SK-MEL-5 (cell line): ENCODE measurements at regions not wholly inside any gene's neighbourhood (a gene's known extent, or its start where the extent isn't known, plus 50 kb on each side); places are given as distances from the start of the nearest gene placed in this dataset.
"Not testable (repeated sequence)": the region's sequence is repeated elsewhere in the genome, so short reads cannot be mapped to it uniquely, and the experiment has no call there.

Source experiments
- DNase-seq: peaks from one replicate; pipeline ENCODE4 v3.0.0-alpha.2; 2016; ENCODE audit warnings: low read depth, low spot score
- in situ Hi-C: cut with HindIII; loops from 2 replicates; pipeline ENCODE4 v1.10.0; 2016; ENCODE audit warnings: low sequenced_read_pairs, high pct_unique_total_duplicates, low pct_unique_long_range_greater_than_20kb

DNA sequence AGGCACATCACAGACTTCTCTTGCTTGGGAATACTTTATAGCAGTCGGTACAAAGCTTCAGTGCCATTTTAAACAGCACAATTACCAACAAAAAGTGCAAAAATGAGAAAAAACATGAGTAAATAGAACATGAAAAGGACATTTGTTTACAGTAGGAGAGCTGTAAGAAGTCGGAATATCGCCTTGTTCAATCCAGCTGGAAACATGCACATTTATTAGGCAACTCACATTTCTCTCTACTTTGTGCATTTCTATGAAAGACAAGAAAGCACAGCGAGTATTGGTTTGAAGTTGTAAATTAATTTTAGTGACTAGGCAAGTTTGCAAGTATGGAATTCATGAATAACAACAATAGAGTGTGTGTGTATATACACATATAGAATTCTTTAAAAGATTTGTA is 484.7 kb downstream of the DACH1 start:
- DNase-seq: no peak
- in situ Hi-C loops: no loop called here

DNA sequence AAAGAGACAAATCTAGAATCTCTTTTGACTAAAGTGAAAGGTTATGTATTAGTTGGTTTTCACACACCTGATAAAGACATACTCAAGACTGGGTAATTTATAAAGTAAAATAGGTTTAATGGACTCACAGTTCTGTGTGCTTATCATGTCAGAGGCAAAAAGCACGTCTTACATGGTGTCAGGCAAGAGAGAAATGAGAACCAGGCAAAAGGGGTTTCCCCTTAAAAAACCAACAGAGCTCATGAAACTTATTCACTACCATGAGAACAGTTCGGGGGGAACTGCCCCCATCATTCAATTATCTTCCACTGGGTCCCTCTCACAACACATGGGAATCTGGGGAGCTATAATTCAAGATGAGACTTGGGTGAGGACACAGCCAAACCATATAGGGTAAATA is 486.8 kb downstream of the DACH1 start:
- in situ Hi-C loops: no loop called here
- DNase-seq: no peak

DNA sequence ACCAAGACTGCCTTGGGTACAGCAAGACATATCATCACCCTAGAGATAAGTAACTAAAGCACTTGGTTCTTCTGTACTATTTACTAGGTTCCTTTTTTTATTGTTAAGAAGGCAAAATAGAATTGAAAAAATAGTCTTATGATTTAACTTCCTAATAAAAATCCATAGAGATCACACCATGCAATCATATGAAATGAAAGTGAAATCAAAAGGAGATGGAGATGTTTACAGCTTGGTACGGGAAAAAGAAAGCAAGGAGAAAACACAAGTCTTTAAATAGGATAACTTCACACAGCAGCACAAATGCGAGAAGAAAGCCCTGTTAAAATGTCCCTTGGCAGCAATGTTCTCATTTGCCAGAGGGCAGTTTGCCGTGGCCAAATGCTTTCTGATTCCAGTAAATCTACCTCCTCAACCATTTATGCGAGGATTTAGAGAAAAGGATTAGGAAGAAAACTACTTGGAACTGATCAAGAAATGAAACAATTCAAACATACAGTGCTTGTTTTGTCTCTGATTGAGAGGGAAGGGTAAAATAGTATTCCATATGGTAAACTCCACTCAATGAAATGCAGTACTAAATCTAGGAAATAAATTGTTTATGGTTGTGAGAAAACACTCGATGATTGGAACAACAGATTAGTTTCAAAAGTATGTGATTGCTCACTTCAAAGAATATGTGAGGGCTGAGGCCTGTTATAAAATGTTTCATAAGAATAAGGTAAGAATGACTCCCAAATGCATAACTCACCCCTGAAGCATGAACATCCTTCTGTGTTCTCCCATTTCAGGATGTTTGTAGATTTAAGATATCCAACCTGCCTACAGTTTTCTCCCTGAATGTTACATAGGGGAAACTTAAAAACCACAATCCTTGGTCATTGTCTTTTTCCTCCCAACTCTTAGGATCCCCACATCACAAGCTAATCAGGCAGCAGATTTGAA is 487.8 kb downstream of the DACH1 start:
- no peak for DNase-seq
- in situ Hi-C loops: no loop called here

DNA sequence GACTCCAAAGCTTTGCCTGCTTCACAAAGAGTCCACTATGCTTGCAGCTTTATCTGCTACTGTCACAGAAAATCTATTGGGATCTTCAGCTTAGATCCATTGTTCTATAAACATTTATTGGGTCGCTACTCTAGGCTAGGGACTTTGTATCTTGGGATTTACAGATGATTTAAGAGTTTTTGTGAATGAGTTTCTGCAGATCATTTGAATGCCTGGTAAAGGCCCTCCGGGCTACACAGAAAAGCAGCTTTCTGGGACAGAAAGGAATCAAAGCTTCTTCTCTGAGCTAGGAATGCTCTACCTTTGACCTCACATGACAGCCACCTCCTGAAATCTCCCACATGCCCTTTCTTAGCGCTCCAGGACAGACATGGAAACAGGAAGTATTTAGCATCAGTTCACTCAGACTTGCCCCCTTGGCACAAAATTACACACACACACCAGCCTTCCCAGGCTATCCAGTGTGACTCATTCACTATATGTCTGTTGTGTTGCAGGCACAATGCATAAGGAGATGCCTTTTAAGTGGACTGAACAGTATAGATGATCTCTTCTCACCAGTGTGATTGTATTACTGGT is 492.4 kb downstream of the DACH1 start:
- in situ Hi-C loops: no loop called here
- no peak for DNase-seq

DNA sequence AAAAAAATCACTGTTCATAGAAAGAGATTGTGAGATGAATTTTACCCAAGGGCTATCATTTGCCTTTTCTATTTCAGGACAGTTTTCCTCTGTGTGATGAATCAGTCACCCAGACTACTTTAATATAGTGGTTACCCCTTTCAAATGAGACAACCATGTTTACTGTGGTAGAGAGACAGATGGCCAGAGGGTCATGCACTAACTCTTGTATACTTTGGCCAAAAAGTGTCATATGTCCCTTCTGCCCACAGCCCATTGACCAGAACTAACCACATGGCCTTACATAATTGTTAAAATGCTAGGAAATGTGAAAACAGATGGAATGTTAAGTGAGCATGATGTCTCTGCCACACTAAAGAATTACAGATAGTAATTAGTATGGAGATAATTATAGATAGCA is 498.7 kb downstream of the DACH1 start:
- in situ Hi-C loops: no loop called here
- DNase-seq: no peak

DNA sequence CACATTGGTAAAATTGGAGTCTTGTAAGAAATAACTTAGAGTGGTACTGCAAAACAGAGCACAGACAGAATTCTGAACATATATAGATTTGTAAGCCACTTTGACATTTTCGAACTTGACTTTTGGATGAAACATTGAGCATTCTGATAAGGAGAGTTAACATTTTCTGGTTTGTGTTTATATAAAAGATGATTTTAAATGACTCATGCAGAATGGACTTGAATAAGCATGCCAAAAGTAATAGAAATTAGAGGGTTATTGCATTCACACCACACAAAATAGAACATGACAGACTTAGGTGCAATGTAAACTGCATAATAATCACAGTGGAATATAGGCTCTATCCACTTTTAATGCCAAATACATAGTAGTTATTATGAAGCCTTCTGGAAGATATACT is 507.0 kb downstream of the DACH1 start:
- in situ Hi-C loops: no loop called here
- no peak for DNase-seq

DNA sequence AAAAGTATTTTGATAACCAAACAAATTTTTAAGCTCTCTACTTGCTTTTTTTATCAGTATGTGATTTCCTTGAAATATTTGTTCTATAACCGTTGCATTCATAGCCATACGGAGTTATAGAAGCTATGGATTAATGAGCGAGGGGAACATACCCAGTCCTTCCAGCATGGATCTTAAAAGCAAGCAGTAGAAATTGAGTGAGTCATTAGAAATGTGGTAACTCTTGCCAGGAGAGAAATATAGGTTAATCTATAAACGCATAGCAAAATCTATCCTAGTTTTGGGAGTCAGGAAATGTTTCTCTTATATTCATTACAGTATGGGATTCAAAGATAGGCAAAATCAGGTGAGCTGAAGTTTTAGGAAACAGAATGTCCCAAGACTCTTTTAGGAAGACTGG is 507.4 kb downstream of the DACH1 start:
- in situ Hi-C loops: no loop called here
- no peak for DNase-seq

DNA sequence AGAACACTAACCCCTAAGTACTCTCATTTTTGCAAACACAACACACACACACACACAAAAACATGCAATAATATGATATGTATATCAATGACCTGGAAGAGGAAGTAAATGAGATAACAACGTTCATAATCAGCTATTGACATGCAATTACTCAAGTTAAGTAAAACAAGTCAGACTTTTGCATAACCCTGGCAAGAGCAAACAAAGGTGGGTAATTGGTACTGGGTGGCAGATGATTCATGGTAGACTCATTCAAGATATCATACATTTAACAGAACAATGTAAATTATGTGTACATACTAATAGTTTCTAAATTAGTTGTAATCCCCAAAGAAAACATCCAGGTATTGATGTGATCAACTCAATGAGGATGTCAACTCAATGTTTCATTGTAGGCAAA is 508.8 kb downstream of the DACH1 start:
- no peak for DNase-seq
- in situ Hi-C loops: no loop called here

DNA sequence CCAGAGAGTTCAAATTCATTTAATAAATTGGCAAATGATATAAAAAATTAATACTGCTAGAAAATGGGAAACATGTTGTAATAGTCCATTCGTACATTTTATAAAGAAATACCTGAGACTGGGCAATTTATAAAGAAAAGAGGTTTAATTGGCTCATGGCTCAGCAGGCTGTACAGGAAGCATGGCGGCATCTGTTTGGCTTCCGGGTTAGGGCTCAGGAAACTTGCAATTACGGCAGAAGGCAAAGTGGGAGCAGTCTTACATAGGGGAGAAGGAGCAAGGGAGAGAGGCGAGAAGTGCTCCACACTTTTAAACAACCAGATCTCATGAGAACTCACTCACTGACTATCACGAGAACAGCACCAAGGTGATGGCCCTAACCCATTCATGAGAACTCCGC is 512.0 kb downstream of the DACH1 start:
- no peak for DNase-seq
- in situ Hi-C loops: no loop called here

DNA sequence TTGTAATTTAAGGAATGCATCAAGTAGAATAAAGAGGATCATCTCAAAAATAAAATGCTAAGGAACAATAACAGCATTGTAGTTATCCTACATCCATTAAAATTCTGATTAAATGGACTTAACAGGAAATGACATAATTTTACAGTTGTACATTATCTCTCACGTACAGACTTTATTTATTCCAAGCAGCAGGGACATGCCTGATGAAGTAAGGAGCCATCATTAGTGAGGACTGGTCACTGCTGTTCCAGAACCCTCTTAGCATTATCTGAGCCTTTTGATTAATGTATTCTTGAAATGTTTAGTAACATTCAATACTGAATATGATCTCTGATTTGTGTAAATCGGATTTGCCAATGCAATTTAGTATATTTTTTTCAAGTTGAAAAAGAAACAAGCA is 516.1 kb downstream of the DACH1 start:
- DNase-seq: no peak
- in situ Hi-C loops: no loop called here

DNA sequence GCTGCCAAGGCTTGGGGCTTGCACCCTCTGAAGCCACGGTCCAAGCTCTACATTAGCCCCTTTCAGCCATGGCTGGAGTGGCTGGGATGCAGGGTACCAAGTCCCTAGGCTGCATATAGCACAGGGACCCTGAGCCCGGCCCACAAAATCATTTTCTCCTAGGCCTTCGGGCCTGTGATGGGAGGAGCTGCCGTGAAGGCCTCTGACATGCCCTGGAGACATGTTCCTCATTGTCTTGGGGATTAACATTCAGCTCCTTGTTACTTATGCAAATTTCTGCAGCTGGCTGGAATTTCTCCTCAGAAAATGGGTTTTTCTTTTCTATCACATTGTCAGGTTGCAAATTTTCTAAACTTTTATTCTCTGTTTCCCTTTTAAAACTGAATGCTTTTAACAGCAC is 521.1 kb downstream of the DACH1 start:
- in situ Hi-C loops, DNase-seq: not testable (repeated sequence)

DNA sequence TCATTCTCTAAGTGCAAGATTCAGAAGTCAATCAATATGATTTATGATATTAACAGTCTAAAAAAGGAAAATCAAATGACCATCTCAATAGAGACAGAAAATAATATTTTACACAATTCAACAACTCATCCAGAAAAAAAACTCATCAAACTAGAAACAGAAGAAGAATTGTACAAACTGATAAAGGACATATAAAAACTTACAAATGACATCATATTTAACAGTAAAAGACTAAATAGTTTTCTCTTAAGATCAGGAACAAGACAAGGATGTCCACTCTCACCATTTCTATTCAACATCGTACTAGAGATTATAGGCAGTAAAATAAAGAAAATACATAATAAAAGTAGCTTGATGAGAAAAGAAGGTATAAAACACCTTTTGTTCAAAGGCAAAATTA is 527.3 kb downstream of the DACH1 start:
- DNase-seq: no peak
- in situ Hi-C loops: no loop called here

DNA sequence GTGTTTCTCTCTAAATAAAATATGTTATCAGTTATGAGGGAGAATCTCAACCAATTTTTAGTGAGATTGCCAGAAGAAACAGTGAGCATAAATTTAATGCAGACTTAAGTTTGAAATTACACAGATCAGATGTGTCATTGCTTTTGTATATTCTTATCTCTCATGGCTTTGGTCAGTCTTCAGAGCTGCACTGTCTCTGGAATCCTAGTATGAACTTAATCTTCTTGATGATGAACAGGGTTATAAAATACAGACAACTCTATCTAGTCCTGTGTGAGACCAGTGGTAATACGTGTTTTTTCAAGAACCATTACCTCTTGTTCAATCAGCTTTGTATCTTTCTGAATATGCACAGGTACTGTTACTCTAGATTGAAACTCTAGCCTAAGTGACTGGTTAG is 528.0 kb downstream of the DACH1 start:
- no peak for DNase-seq
- in situ Hi-C loops: no loop called here

DNA sequence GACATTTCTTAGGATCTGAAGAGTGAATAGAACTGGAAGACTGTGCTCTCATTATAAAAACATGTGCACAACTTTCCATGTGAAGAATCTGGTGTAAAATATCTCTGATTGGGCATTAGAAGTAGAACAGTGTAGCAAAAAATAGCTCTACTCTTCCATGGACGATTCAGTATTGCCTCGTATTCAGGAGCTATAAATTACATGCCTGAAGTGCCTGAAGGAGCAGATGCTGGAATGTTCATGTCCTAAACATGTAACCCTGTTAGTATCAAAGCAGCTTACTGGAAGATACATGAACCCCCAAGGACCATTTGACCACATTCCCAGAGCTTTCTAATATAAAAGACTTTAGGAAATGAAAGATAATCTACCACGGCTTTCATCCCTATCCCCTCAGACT is 528.9 kb downstream of the DACH1 start:
- DNase-seq: no peak
- in situ Hi-C loops: no loop called here

DNA sequence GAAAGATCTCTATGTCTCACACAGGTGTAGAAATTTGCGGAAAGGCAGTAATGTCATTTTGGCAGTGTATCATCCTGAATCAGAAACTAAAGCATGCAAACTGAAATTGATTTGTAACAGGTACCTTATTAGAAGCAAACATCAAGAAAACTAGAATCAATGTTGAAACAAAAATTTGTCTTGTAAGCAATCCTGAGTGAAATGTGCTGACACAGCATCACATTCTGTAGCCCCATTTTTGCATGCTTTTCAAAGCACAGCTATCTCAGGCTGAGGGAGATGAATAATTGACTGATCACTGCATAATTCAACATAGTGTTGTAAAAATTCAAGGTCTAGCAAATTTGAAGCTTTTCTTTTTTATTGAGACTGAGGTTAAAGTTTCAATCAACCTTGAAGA is 539.7 kb downstream of the DACH1 start:
- DNase-seq: no peak
- in situ Hi-C loops: no loop called here

DNA sequence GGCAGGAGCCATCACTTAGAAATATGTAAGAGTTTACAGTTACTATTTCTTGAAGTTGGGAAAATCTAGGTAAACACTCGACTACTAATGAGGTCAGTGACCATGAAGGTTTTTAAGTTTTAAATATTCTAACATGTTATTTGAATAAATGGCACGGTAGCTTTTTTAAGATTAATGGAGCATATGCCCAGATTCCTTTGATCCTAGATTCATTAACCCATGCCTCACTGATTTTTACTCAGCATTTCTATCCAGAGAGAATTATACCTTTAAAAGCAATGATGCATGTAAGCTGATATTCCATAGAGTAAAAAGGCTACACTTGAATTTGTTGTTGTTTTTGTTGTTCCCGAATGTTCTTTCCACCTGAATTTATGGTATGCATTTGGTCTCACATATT is 541.4 kb downstream of the DACH1 start:
- DNase-seq: no peak
- in situ Hi-C loops: no loop called here

DNA sequence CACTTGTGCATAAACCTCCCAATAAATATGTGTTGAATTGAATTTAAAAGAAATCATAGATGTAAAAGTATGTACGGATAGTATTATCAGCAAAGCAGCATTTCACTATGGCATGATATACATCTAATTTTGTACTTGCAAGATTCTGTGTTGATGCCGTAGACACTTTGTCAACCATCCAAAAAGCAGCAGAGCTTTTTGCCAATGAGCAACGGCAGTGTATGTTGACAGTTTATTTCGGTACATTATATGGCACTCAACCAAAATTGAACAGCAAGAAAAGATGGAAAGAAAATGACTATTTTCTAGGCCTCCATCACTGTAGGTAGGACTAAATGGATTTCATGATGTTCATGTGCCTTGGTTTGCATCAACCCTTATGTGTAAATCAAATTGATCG is 543.7 kb downstream of the DACH1 start:
- in situ Hi-C loops: no loop called here
- DNase-seq: no peak

DNA sequence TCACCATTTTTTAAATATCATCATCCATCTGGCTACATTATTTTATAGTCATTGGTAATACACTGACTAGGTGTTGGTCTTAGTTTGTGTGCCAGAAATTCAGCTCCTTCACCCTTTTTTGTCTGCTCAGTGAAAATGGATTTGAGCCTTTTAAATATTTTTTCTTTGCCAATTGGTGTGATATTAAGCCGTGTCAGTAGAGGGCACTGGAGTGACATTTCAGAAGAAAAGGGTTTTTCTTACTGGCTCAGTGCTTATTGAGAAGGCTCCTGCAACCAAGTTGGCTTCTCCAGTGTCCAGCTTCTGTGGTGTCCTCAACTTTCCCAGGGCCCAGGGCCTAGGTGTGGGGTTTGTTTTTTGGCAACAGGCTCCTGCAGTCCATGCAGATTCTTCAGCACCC is 546.6 kb downstream of the DACH1 start:
- in situ Hi-C loops: no loop called here
- DNase-seq: peak; percentile 63

DNA sequence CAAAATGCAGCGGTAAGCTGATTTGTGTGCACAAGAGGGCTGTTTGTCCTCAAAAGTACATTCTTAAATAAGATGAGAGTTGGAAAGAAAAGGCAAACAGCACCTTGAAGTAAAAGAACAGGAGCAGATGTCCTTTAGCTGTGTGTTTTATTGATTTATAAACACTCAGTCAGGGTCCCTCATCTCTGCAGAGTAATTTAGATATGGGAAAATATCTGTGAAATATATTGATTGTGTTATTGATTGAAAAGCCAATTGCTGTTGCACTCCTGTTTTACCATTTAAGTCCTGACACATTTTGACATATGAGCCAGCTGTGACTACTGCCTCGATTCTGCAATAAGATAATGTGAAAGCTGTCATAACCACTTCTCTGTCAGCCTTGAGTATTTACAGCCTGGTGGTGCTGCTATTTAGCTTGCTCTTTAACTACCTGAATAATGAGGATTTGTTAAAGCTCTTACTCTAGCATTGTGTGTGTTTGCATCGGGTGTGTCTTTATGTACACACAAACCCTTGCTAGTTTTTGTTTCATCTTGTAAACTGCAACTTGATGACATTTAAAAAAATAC is 550.1 kb downstream of the DACH1 start:
- DNase-seq: no peak
- in situ Hi-C loops: no loop called here
